ENCODE measurements at regions not wholly inside any gene's neighbourhood (a gene's known extent, or its start where the extent isn't known, plus 50 kb on each side); places are given as distances from the start of the nearest gene placed in this dataset.
"Not testable (repeated sequence)": the region's sequence is repeated elsewhere in the genome, so short reads cannot be mapped to it uniquely, and the experiment has no call there.

- Histone ChIP-seq H4K20me1 (ENCODE audit: low read depth, low read length) (no peaks in the 10 kb centered on the region), H3F3A (ENCODE audit: insufficient read depth) (no peaks in the 10 kb centered on the region), H2AFZ (ENCODE audit: low read depth, low read length, severe bottlenecking) (no peak overlapping the region), H3K4me3 (ENCODE audit: insufficient read depth, low read length, poor library complexity, severe bottlenecking) (no peak overlapping the region), H3K27me3 (ENCODE audit: low read length) (no peaks in the 10 kb centered on the region), H3K4me2 (ENCODE audit: low read depth, low read length, poor library complexity, severe bottlenecking) (no peak overlapping the region), H3K79me2 (ENCODE audit: insufficient read depth, low read length) (no peaks in the 10 kb centered on the region), H3K27ac (ENCODE audit: low read depth, low read length) (no peak overlapping the region), H3K9me2 (replicated peaks; ENCODE audit: insufficient read depth, low read length) (no peaks in the 10 kb centered on the region), H3K36me3 (ENCODE audit: low read length) (no peaks in the 10 kb centered on the region), H3K9me3 (ENCODE audit: insufficient read depth, low read length) (no peaks in the 10 kb centered on the region), H3K9ac (ENCODE audit: low read length) (no peak overlapping the region)
- TF ChIP-seq, protein P1, sequence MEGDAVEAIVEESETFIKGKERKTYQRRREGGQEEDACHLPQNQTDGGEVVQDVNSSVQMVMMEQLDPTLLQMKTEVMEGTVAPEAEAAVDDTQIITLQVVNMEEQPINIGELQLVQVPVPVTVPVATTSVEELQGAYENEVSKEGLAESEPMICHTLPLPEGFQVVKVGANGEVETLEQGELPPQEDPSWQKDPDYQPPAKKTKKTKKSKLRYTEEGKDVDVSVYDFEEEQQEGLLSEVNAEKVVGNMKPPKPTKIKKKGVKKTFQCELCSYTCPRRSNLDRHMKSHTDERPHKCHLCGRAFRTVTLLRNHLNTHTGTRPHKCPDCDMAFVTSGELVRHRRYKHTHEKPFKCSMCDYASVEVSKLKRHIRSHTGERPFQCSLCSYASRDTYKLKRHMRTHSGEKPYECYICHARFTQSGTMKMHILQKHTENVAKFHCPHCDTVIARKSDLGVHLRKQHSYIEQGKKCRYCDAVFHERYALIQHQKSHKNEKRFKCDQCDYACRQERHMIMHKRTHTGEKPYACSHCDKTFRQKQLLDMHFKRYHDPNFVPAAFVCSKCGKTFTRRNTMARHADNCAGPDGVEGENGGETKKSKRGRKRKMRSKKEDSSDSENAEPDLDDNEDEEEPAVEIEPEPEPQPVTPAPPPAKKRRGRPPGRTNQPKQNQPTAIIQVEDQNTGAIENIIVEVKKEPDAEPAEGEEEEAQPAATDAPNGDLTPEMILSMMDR (IDR thresholded peaks at IDR 0.05; ENCODE audit: insufficient read depth, low read length, poor library complexity, severe bottlenecking), result no peak
- TF ChIP-seq EZH2phosphoT487 (conservative IDR thresholded peaks at IDR 0.05; ENCODE audit: low read length), result no peak
Measured at GRCh38 chr2:143928613-143929012, 591.3 kb downstream of the ZEB2 start.

DNA sequence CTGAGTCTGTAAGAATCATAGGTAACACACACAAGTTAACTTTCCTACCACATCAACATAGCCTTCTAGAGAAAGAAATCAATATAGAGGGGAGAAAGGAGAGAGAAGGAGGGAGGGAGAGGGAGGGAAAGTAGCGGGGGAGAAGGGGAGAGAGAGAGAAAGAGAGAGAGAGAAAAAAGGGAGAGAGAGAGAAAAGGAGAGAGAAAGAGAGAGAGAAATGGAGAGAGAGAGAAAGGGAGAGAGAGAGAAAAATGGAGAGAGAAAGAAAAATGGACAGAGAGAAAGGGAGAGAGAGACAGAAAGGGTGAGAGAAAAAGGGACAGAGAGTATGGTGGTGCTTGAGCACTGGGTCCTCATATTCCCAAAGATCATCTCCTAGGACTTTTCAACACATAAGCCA lies 591.7 kb downstream of the ZEB2 start:
- no peak overlapping the region for H3K4me3 ChIP-seq (ENCODE audit: insufficient read depth, low read length, poor library complexity, severe bottlenecking)
- no peak overlapping the region for H2AFZ ChIP-seq (ENCODE audit: low read depth, low read length, severe bottlenecking)
- no peaks in the 10 kb centered on the region for H3K27me3 ChIP-seq (ENCODE audit: low read length)
- no peaks in the 10 kb centered on the region for H3K9me3 ChIP-seq (ENCODE audit: insufficient read depth, low read length)
- H3K27ac ChIP-seq (ENCODE audit: low read depth, low read length), result no peak overlapping the region
- no peaks in the 10 kb centered on the region for H3K36me3 ChIP-seq (ENCODE audit: low read length)
- H3F3A ChIP-seq (ENCODE audit: insufficient read depth), result no peaks in the 10 kb centered on the region
- H3K4me2 ChIP-seq (ENCODE audit: low read depth, low read length, poor library complexity, severe bottlenecking), result no peak overlapping the region
- H4K20me1 ChIP-seq (ENCODE audit: low read depth, low read length), result no peaks in the 10 kb centered on the region
- H3K9me2 ChIP-seq (replicated peaks; ENCODE audit: insufficient read depth, low read length), result no peaks in the 10 kb centered on the region
- TF ChIP-seq EZH2phosphoT487 (conservative IDR thresholded peaks at IDR 0.05; ENCODE audit: low read length), result no peak
- TF ChIP-seq, protein P1 (IDR thresholded peaks at IDR 0.05; ENCODE audit: insufficient read depth, low read length, poor library complexity, severe bottlenecking), result no peak
- H3K9ac ChIP-seq (ENCODE audit: low read length), result no peak overlapping the region
- no peaks in the 10 kb centered on the region for H3K79me2 ChIP-seq (ENCODE audit: insufficient read depth, low read length)

DNA sequence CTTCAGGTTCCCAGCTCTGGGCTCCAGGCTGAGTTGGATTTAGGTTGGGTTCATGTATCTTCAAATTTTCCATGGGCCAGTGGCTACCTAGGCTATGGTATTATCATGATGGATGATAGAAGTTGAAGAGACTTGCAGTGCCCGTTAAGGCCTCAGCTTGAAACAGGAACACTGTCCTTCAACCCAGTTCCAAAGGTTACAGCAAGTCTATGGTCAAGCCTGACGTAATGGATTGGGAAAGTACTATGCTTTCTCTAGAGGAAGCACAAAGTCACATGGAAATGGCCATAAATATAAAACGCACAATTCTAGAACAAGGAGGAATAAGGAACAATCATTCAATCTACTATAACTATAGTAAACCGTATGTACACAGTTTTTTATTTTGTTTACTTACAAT lies 593.2 kb downstream of the ZEB2 start:
- H3K4me3 ChIP-seq (ENCODE audit: insufficient read depth, low read length, poor library complexity, severe bottlenecking), result no peak overlapping the region
- no peak overlapping the region for H3K4me2 ChIP-seq (ENCODE audit: low read depth, low read length, poor library complexity, severe bottlenecking)
- H4K20me1 ChIP-seq (ENCODE audit: low read depth, low read length), result no peaks in the 10 kb centered on the region
- TF ChIP-seq EZH2phosphoT487 (conservative IDR thresholded peaks at IDR 0.05; ENCODE audit: low read length), result no peak
- TF ChIP-seq, protein P1 (IDR thresholded peaks at IDR 0.05; ENCODE audit: insufficient read depth, low read length, poor library complexity, severe bottlenecking), result no peak
- no peak overlapping the region for H3K9ac ChIP-seq (ENCODE audit: low read length)
- no peaks in the 10 kb centered on the region for H3K9me2 ChIP-seq (replicated peaks; ENCODE audit: insufficient read depth, low read length)
- H3K79me2 ChIP-seq (ENCODE audit: insufficient read depth, low read length), result no peaks in the 10 kb centered on the region
- H3K36me3 ChIP-seq (ENCODE audit: low read length), result no peaks in the 10 kb centered on the region
- no peaks in the 10 kb centered on the region for H3K27me3 ChIP-seq (ENCODE audit: low read length)
- H3K27ac ChIP-seq (ENCODE audit: low read depth, low read length), result no peak overlapping the region
- H3K9me3 ChIP-seq (ENCODE audit: insufficient read depth, low read length), result no peaks in the 10 kb centered on the region
- H2AFZ ChIP-seq (ENCODE audit: low read depth, low read length, severe bottlenecking), result no peak overlapping the region
- H3F3A ChIP-seq (ENCODE audit: insufficient read depth), result no peaks in the 10 kb centered on the region

DNA sequence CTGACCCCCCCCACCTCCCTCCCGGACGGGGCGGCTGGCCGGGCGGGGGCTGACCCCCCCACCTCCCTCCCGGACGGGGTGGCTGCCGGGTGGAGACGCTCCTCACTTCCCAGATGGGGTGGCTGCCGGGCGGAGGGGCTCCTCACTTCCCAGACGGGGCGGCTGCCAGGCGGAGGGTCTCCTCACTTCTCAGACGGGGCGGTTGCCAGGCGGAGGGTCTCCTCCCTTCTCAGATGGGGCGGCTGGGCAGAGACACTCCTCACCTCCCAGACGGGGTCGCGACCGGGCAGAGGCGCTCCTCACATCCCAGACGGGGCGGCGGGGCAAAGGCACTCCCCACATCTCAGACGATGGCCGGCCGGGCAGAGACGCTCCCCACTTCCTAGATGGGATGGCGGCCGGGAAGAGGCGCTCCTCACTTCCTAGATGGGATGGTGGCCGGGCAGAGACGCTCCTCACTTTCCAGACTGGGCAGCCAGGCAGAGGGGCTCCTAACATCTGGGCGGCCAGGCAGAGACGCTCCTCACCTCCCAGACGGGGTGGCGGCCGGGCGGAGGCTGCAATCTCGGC lies 597.6 kb downstream of the ZEB2 start:
- H3K4me3 ChIP-seq (ENCODE audit: insufficient read depth, low read length, poor library complexity, severe bottlenecking); H3K9me3 ChIP-seq (ENCODE audit: insufficient read depth, low read length); H2AFZ ChIP-seq (ENCODE audit: low read depth, low read length, severe bottlenecking); H3K27me3 ChIP-seq (ENCODE audit: low read length); H4K20me1 ChIP-seq (ENCODE audit: low read depth, low read length); H3K4me2 ChIP-seq (ENCODE audit: low read depth, low read length, poor library complexity, severe bottlenecking); H3K27ac ChIP-seq (ENCODE audit: low read depth, low read length); H3K36me3 ChIP-seq (ENCODE audit: low read length); H3K9me2 ChIP-seq (replicated peaks; ENCODE audit: insufficient read depth, low read length); H3K79me2 ChIP-seq (ENCODE audit: insufficient read depth, low read length); H3F3A ChIP-seq (ENCODE audit: insufficient read depth); H3K9ac ChIP-seq (ENCODE audit: low read length): not testable (repeated sequence)

Data from SU-DHL-6 (cell line).